HepG2 (cell line): ENCODE measurements at regions not wholly inside any gene's neighbourhood (a gene's known extent, or its start where the extent isn't known, plus 50 kb on each side); places are given as distances from the start of the nearest gene placed in this dataset.

Source experiments
- ATAC-seq: fragments of 200-7000 bp; cut with Tn5 transposase; 3 replicates; pipeline ENCODE4 v1.9.1; 2020; ENCODE audit warnings: mild to moderate bottlenecking, moderate library complexity
- BruUV-seq: library from RNA; stranded (reverse); fragments of 400-500 nt; replicated peaks from 2 replicates; lab custom pipeline; 2021; lab: Mats Ljungman, UMichigan
- CTCF ChIA-PET: fragments of 300-600 bp; formaldehyde crosslinking; extraction: SDS; loops from one replicate; lab custom pipeline; 2021; ENCODE audit warnings: low total read pairs, inconsistent platforms, low intra/inter-chr PET ratio; lab: Yijun Ruan, JAX
- POLR2A ChIA-PET: fragments of 350-600 bp; sonication (Branson Sonifier 250); formaldehyde crosslinking; loops from one replicate; lab custom pipeline; 2020; ENCODE audit warnings: antibody characterized with exemption, inconsistent platforms; lab: Yijun Ruan, JAX
- DNase-seq: peaks from one replicate; pipeline ENCODE4 v3.0.0-alpha.2; 2015; ENCODE audit warnings: low spot score
- FAIRE-seq: peaks from 3 replicates; lab custom pipeline; 2011; peaks lifted over from hg19 to GRCh38; lab: Jason Lieb, UNC
- H2AFZ ChIP-seq: one replicate; pipeline ENCODE4 v1.6.1; 2011; ENCODE audit warnings: low read length, inconsistent platforms
- H3K27ac ChIP-seq: fragments of 300-600 bp; 3 replicates; pipeline ENCODE4 v1.8.0; 2011; ENCODE audit warnings: mixed run types, mild to moderate bottlenecking, mixed read lengths, low read length, inconsistent platforms; ENCODE audit not compliant: insufficient read depth; ENCODE audit errors: extremely low read length
- H3K27me3 ChIP-seq, 2 experiments: fragments of 200-600 bp in 1 of 2; 2 replicates in 1 of 2; 3 replicates in 1 of 2; pipeline versions ENCODE4 v1.6.0 to v1.8.0; 2011; ENCODE audit warnings: low read length in 2 of 2, mild to moderate bottlenecking in 2 of 2, moderate library complexity in 2 of 2, inconsistent platforms in 1 of 2; ENCODE audit not compliant: insufficient read depth in 2 of 2, control insufficient read depth in 1 of 2
- H3K36me3 ChIP-seq, 2 experiments: fragments of 200-600 bp in 1 of 2; replicated peaks in 1 of 2; 2 replicates in 1 of 2; 3 replicates in 1 of 2; pipeline versions ENCODE4 v1.5.1 to v1.8.0; 2011; ENCODE audit warnings: low read length in 2 of 2, inconsistent platforms in 1 of 2; ENCODE audit not compliant: insufficient read depth in 2 of 2, control insufficient read depth in 1 of 2
- H3K4me1 ChIP-seq: 2 replicates; pipeline ENCODE4 v1.5.1; 2012; ENCODE audit warnings: low read length, inconsistent platforms; ENCODE audit not compliant: insufficient read depth
- H3K4me2 ChIP-seq: 2 replicates; pipeline ENCODE4 v1.6.0; 2011; ENCODE audit warnings: low read depth, low read length, inconsistent platforms
- H3K4me3 ChIP-seq, 3 experiments: fragments of 200-600 bp in 1 of 3; sonication (generic), shearing (Covaris generic) in 1 of 3; replicated peaks in 1 of 3; 2 replicates each; pipeline ENCODE4 v1.5.1; 2011 to 2016; ENCODE audit warnings: low read length in 3 of 3, inconsistent platforms in 2 of 3, low read depth in 2 of 3, mild to moderate bottlenecking in 2 of 3, control low read depth in 1 of 3, mixed read lengths in 1 of 3; ENCODE audit not compliant: insufficient read depth in 1 of 3
- H3K79me2 ChIP-seq: one replicate; pipeline ENCODE4 v1.6.1; 2011; ENCODE audit warnings: low read length, inconsistent platforms; ENCODE audit not compliant: insufficient read depth
- H3K9ac ChIP-seq: 2 replicates; pipeline ENCODE4 v1.6.0; 2011; ENCODE audit warnings: mild to moderate bottlenecking, low read depth, low read length, inconsistent platforms; ENCODE audit not compliant: insufficient read depth
- H3K9me3 ChIP-seq: 2 replicates; pipeline ENCODE4 v1.5.1; 2012; ENCODE audit warnings: mild to moderate bottlenecking, low read length
- H4K20me1 ChIP-seq: 2 replicates; pipeline ENCODE4 v1.6.0; 2011; ENCODE audit warnings: inconsistent platforms, mild to moderate bottlenecking, low read length, moderate library complexity; ENCODE audit not compliant: insufficient read depth
- E2F1 ChIP-seq: sonication (generic); formaldehyde crosslinking; IDR thresholded peaks from 2 replicates; pipeline ENCODE4 v1.5.0; 2020; ENCODE audit warnings: missing genetic modification reagents
- SMARCC2 ChIP-seq: fragments of 450-650 bp; IDR thresholded peaks from 2 replicates; pipeline ENCODE4 v1.6.1; 2017; ENCODE audit warnings: antibody characterized with exemption, mild to moderate bottlenecking
- ZNF263 ChIP-seq: sonication (generic); formaldehyde crosslinking; IDR thresholded peaks from 2 replicates; pipeline ENCODE4 v1.4.0; 2020; ENCODE audit warnings: missing genetic modification reagents
- ZNF660 ChIP-seq: sonication (generic); formaldehyde crosslinking; IDR thresholded peaks from 2 replicates; pipeline ENCODE4 v1.5.1; 2020; ENCODE audit warnings: mild to moderate bottlenecking, low read depth, missing genetic modification reagents, borderline replicate concordance
- WGBS: methylation state at CpG from one replicate; pipeline ENCODE4 v1.1.6; 2017; ENCODE audit warnings: low lambda C conversion rate; 5-methylcytosine and 5-hydroxymethylcytosine counted together
- in situ Hi-C: cut with HindIII; loops from 2 replicates; pipeline ENCODE4 v1.10.0; 2017; ENCODE audit warnings: low pct_unique_long_range_greater_than_20kb; ENCODE audit not compliant: extremely low pct_ligation_motif_present
- intact Hi-C: fragments of 100-400 bp; cut with micrococcal nuclease; formaldehyde crosslinking; loops from one replicate; pipeline ENCODE4 v1.10.0; 2022; ENCODE audit not compliant: unreplicated experiment

GRCh38 chr16:86283944-86284343 is 226.4 kb upstream of the FOXF1 start:
- CTCF ChIA-PET: no interaction called here
- 3% methylated on average over 5 of the region's 5 CpGs for WGBS
- peaks cover 8 to 71% of the 10 kb centered on the region in 2 experiments for H3K27me3 ChIP-seq

GRCh38 chr16:86285421-86285820 is 224.9 kb upstream of the FOXF1 start:
- no peak overlapping the region for H2AFZ ChIP-seq
- no peak for TF ChIP-seq SMARCC2
- no peak for TF ChIP-seq ZNF263 (CRISPR knock-in tag)
- TF ChIP-seq ZNF660: no peak
- no peak overlapping the region for H3K27ac ChIP-seq
- 13% methylated on average over 6 of the region's 6 CpGs for WGBS
- no peak overlapping the region for H3K4me3 ChIP-seq
- BruUV-seq: no TSS peak
- intact Hi-C loops: no loop called here
- no peaks in the 10 kb centered on the region for H3K4me1 ChIP-seq
- ChIA-PET POLR2A (no interaction called here), CTCF (no interaction called here)
- in situ Hi-C loops: no loop called here
- no peaks in the 10 kb centered on the region for H3K36me3 ChIP-seq
- DNase-seq (no peak), FAIRE-seq (no peak), ATAC-seq (no peak)
- H3K4me2 ChIP-seq: no peak overlapping the region
- H3K9me3 ChIP-seq: no peaks in the 10 kb centered on the region
- H3K27me3 ChIP-seq: peaks cover 9 to 82% of the 10 kb centered on the region in 2 experiments
- H3K9ac ChIP-seq: no peak overlapping the region
- no peaks in the 10 kb centered on the region for H3K79me2 ChIP-seq
- H4K20me1 ChIP-seq: no peaks in the 10 kb centered on the region; the same call in 1 of the 2 replicates

More at GRCh38 chr16:86283944-86284343, 226.4 kb upstream of the FOXF1 start:
- POLR2A ChIA-PET: no interaction called here
- H3K4me3 ChIP-seq: no peak overlapping the region
- no peaks in the 10 kb centered on the region for H3K9me3 ChIP-seq
- H4K20me1 ChIP-seq: no peaks in the 10 kb centered on the region; the same call in 1 of the 2 replicates
- intact Hi-C loops: no loop called here
- no peaks in the 10 kb centered on the region for H3K36me3 ChIP-seq
- H3K4me1 ChIP-seq: no peaks in the 10 kb centered on the region
- no peak overlapping the region for H2AFZ ChIP-seq
- no TSS peak for BruUV-seq
- no peaks in the 10 kb centered on the region for H3K79me2 ChIP-seq
- FAIRE-seq (no peak), ATAC-seq (no peak), DNase-seq (no peak)
- in situ Hi-C loops: no loop called here
- no peak overlapping the region for H3K4me2 ChIP-seq
- TF ChIP-seq E2F1: no peak
- no peak overlapping the region for H3K27ac ChIP-seq
- no peak overlapping the region for H3K9ac ChIP-seq
